ENCODE measurements at regions not wholly inside any gene's neighbourhood (a gene's known extent, or its start where the extent isn't known, plus 50 kb on each side); places are given as distances from the start of the nearest gene placed in this dataset.
"Not testable (repeated sequence)": the region's sequence is repeated elsewhere in the genome, so short reads cannot be mapped to it uniquely, and the experiment has no call there.

DNA sequence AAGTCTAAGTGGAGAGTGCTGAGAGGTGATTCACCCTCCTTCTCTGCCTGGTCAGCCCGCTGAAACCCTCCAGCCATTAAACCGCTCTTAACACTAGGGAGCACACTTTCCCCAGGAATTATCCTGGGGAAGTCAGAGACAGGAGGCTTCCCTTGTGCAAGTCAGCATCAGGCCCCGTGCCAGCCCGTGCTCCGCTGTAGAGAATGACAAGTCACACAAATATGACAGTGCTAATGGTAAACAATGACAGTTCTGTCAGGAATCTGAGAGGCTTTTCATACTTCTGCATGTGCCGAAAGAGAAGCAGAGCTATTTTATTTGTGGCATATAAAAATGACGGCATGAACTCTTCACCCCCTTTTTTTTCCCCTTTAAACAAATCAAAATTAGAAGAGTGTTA, 816.9 kb upstream of the SLC10A2 start:
- DNase-seq (ENCODE audit: low spot score), result no peak

DNA sequence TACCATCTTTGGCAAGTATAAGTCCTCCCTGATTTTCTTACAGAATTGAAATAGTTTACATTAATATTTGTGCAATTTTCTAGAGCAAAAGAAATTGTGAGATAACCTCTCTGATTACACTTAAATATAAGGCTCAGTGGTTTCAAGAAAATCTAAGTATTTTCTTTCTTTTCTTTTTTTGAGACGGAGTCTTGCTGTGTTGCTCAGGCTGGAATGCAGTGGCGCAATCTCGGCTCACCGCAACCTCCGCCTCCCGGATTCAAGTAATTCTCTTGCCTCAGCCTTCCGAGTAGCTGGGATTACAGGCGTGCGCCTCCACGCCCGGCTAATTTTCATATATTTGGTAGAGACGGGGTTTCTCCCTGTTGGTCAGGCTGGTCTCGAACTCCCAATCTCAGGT, 813.9 kb upstream of the SLC10A2 start:
- not testable (repeated sequence) for DNase-seq (ENCODE audit: low spot score)

DNA sequence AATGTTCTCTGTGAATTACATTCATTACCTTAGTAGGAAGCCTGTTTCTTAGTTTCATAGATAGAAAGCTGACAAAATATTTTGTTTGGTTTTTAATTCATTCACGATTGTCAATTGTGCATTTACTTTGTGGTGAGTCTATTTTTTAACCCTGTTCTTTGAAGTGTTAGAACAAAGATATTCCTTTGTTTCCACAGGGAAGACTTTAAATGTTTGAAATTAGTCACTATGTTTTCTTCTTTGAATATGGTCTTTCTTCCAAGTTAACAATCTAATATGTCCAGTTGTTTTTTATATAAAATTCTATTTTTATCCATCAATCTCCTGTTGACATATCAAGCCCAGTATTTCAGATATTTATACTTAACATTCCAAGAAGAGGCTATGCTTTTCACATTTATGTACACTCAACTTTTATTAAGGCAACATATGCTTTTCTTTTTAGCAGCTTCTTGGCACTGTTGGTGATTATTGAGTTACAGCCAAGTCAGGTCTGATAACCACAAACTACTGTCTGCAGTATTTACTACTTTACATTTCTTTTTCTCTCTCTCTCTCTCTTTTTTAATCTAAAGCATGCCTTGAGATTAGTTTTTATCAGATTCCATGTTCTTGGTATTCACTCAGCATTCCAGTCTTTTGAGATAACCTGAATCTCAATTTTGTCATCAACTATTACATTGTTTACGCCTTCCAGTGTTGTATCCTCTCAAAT, 812.8 kb upstream of the SLC10A2 start:
- DNase-seq (ENCODE audit: low spot score), result no peak

DNA sequence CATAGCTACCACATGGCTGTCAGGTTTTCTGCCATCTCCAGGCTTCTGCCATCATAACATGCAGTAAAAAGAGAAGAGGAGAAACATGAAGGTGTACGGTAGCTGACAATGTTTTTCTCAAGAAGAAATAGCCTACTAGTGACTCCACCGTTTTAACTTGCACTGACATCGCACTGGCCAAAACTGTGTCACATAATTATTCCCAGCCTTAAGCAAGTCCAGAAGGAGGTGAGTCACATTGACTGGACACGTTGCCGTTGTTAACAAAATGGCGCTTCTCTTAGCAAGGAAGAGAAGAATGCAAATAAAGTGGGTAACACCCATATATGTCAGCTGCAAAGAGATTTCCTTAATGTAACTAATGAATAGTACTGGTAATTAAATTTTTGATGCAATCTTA, 810.4 kb upstream of the SLC10A2 start:
- no peak for DNase-seq (ENCODE audit: low spot score)

DNA sequence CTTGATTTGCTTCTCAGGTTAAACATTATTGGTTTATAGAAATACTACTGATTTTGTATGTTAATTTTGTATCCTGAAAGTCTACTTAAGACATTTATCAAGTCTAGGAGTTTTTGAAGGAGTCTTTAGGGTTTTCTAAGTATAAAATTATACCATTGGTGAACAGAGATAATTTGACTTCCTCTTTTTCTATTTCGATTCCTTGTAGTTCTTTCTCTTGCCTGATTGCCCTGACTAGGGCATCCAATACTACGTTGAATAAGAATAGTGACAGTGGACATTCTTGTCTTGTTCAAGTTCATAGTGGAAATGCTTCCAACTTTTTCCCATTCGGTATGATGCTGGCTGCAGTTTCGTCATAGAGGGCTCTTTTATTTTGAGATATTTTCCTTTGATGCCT, 807.5 kb upstream of the SLC10A2 start:
- DNase-seq (ENCODE audit: low spot score), result no peak

DNA sequence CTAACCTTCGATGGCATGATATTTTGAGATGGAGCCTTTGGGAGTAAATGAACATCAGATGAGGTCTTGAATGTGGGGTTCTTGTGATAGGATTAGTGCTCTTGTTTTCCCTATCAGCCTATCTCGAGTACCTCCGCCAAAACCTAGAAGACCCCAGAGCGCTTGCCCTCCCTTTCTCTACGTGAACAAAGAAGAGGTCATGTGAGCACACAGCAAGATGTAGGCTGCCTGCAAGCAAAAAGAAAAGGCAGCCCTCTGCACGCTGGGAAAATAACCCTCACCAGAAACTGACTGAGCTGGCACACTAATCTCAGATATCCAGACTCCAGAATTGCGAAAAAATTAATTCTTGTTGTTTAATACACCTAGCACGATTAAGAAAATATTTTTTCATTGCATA, 799.8 kb upstream of the SLC10A2 start:
- DNase-seq (ENCODE audit: low spot score), result no peak

DNA sequence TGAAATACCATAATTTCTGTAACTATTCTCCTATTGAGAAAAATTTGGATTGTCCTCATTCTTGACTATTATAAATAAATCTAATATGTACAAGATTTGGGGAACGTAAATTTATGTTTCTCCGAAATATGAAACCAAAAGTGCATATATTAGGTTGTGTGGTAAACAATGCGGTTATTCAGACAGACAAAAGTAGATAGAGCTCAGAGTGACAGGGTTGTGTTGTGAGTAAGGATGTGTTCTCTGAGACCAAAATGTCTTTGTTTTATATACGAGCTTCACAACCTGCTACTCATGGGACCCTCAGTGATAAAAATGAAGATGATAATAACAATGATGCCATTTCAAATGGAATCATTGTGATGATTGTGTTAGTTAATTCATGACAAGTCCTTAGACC, 796.3 kb upstream of the SLC10A2 start:
- no peak for DNase-seq (ENCODE audit: low spot score)

DNA sequence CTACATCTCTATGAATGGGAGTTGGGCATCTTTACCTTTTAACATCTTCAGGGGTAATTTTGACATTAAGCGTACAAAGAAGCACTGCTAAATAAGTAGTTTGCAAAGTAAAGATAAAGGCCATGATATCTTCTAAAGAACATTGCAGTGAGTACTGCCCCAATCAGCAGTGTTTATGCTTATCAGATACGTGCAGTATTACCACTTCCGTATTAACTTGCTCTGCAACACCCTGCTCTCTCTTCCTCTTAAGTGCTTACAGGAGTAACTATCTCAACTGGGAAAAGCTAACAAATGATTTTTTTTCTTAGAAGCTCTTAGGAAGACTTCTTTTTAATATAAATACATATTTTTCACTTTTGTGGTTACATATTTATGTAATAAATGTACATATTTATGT, 793.7 kb upstream of the SLC10A2 start:
- DNase-seq (ENCODE audit: low spot score), result no peak

DNA sequence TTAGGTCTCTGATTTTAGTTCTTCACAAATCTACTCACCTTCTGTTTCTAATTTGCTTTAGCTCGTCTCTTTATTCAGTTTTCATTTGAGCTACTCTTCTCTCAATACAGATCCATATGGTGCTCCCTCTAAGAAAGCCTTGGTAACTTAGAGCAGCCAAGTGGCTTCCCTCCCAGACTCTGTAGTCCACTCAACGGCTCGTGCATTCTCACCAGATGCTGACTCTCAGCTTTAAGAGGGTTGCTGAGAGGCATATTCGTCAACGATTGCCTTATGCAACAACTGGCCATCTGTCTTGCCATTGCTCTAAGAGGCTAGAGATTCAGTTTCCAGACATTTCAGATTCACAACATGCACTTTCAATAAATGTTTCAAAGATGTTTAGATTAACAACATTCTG, 785.8 kb upstream of the SLC10A2 start:
- DNase-seq (ENCODE audit: low spot score), result no peak

DNA sequence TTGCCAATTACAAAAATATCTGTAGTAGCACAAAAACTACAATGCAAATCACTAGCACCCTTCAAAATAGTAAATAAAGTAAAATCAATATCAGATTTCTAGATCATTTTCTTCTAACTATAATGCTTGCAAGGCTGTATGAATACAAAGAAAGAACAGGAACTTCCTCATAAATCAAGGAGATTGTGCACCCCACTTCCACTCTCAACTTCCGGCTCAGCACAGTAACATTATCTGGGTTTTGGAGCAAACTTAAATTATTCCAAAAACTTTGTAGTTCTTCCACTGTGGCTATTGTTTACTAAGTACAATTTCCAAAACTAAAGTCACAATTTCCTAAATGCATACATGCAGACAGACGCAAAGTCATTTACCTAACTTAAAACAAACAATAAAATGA, 778.3 kb upstream of the SLC10A2 start:
- no peak for DNase-seq (ENCODE audit: low spot score)

DNA sequence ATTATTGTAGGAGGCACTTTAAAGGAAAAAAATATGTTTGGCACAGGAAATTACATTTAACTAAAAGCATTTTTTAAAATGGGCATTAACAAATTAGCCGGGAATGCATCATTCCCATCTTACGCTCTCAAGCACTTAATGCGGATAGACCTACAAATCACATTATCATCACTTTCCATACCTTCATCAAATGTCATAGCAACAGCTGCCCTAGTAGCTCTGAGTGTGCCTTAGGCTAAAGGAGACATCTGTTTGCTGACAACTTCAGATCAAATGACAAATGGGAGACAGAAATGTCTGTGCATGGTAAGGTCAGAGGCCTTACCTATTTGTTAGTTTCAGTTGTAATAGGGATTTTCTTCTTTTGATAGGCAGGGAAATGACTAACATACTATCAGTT, 773.2 kb upstream of the SLC10A2 start:
- DNase-seq (ENCODE audit: low spot score), result no peak

DNA sequence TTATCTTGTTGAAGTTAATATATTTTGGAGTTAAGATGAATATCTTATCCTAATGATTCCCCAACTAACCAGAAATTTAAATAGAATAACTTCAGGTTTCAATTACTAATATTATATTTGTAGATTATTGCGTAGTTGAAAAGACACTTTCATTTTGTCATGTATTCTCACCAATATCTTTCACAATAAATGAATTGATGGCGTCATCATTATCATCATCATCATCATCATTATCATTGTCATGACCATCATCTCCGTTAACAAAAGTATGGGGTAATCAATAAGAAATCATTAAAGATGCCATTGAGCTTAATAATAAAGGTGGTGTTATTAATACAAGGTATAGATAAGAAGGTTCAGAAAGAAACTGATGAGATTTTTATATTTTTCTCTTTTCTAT, 768.8 kb upstream of the SLC10A2 start:
- DNase-seq (ENCODE audit: low spot score), result no peak

DNA sequence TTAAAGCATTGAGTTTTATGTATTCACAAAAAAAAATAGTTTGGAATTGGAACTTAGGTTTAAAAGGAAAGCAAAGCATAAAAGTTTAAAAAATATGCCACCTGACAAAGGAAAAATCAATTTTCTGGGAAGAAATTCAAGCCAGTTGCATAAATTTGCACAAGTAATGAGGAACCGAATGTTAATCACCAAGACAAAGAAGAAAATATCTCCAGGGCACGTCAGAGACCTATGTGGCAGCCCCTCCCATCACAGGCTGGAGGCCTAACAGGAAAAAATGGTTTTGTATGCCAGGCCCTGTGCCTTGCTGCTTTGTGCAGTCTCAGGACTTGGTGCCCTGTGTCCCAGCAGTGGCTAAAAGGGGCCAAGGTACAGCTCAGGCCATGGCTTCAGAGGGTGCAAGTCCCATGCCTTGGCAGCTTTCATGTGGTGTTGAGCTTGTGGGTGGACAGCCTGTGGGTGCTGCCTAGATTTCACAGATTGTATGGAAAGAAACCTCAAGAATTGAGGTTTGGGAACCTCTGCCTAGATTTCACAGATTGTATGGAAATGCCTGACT, 767.2 kb upstream of the SLC10A2 start:
- DNase-seq (ENCODE audit: low spot score), result no peak

DNA sequence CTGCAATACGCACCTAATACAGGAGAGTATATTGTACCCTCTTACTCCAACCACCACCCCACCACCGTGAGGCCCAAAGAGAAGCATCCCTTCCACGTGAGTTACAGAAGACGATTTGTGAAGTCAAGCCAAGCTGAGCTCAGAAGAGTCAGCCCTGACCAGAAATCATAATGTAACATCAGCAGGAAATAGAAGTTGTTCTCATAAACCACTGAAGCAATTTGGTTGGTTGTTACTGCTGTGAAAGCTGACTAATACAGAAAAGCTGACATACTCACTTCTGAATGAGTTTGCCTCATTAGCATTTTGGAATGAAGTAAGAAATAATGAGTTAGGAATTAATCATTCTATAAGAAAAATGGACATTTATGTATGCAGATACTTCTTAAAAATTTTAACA, 749.4 kb upstream of the SLC10A2 start:
- DNase-seq (ENCODE audit: low spot score), result no peak

DNA sequence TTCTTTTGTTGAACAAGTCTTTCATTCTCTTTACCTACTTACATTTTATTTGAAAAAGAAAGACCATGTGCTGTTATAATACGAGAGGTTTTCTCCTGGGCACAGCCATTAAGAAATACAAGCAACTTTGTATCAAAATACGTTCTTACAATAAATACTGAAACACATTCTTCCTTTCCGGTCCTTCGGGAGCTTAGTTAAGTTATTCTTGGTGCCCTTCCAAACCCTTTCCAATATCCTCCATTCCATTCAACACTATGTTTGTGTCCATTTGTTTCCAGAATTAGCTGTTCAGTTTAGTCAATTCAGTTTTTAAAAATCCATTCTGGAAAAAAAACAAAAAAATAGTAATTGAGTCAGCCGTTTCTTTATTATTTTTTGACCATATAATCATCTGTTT, 746.8 kb upstream of the SLC10A2 start:
- no peak for DNase-seq (ENCODE audit: low spot score)

DNA sequence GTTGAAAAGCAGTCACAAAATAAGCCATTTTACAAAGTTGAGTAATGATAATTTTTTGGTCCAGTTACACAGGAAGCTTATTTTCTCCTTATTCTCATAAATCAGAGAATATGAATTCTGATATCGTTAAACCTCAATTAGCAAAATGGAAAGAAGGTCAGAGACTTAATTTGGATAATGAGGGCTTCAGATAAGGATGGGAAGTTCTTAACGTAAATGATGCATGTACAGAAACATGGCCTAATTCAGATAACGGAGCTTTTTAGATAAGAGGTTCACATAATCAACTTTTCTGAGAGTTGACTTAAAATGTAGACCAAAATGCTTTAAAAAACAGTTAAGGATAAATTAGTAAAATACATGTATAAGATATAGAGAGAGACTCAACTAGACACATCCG, 746.3 kb upstream of the SLC10A2 start:
- DNase-seq (ENCODE audit: low spot score), result no peak

DNA sequence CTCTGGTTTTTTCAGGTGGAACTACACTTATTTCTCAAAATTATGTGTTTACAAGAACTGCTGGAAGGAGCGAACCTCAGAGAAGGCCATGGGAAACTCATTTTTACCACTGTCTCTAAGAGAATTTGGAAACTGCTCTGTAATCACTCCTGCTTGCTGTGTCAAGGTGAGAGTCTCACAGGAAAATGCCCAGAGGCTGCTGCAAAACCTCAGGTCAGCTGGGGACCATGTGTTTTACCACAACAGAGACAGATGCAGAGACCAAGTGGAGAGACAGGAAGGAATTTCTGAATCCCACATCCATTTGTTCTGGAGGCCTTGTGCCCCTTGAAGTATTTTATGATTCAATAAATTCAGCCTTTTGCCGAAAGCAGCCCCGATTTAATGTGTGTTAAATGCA, 743.8 kb upstream of the SLC10A2 start:
- no peak for DNase-seq (ENCODE audit: low spot score)

DNA sequence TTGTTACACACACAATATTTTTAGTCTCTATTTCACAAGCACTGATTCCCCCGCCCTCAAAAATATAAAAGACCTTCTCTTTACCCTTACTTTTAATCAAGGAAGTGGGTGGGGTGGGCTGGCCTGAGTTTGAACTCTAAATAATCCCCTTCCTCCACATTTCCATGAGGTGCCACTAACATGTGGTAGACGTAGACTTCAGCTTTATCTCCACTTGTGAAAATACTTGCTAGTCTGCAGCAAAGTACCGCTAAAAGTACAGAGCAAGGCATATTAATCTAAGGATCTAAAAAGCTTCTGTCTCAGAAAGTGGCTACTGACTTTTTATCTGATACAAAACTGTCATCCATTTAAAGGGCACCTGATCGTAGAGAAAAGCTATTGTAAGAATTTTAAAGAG, 739.6 kb upstream of the SLC10A2 start:
- no peak for DNase-seq (ENCODE audit: low spot score)

DNA sequence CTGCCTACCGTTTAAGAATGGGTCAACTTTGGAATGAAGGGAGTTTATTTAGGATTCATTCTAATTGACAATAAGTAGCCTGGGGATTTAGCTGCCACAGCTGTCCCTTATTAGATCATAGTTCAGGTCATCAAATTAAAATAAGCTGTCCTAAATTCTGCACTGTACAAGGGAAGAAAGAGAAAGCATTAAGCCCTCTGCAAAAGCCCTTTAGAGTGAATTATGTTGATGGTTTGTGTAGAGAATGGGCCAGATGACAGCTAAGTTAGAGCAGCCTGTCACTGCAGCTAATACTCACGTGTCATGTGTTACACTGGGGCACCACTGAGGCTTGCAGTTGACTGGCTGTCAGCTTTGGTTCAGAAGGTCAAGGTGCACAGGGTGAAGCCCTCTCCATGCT, 737.1 kb upstream of the SLC10A2 start:
- no peak for DNase-seq (ENCODE audit: low spot score)

DNA sequence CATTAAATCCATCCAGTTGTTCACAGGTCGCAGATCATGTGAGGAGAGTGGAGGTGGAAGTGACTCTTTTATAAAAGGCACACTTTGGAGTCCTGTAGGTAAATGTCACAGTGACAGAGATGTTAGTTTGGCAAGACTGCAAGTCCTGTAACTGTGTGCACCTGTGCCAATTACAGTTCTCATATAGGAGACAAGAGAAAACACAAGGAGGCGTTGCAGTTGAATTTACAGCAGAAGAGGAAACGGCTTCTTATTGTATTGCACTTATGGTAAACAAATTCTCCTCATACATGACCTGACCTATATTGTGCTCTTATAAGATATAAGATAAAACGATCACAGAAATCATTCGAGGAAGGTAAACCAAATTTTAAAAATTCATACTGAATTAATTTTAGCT, 732.8 kb upstream of the SLC10A2 start:
- no peak for DNase-seq (ENCODE audit: low spot score)

DNA sequence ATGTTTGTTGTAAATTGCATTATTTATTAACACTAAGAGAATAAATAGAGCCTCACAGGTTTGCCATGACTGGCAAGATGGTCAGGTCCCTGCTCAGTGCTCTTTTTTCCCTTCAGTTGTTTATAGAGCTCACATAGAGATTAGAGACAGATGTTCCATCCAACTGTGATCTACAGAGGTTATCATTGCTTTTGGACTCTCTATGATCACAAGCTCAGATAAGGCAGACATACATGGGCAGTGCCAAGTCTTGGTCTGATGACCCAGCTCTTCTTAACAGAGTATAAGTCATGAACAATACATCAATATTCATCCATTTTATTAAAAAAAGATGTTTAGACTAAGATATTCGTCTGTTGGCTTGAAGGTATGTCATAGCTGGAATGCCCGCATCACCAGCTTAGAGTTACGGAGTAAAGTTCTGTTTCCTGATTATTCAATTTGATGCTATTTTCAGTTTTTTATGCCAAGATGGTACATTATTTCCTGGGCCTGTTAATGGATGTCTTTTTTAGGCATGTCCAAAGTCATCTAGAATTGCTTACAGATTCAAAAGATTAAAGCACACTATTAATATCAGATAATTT, 729.8 kb upstream of the SLC10A2 start:
- no peak for DNase-seq (ENCODE audit: low spot score)

DNA sequence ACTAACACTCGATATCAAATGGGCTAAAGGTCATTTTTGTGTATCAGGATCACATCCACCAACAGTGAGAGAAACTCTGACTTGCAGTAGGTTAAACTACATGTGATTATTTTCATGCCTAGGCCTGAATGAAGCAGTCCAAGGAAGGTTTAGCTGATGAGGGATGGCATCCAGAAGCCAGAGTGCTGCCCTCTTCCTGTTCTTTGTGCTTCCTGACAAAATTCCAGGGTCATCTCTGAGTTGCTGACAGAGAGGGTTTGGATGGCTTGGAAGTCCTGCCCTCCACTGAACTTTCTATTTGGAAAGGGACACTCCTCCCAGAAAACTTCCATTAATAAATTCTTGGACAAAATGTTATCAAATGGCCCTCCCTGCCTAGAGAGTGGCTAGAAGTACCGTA, 728.3 kb upstream of the SLC10A2 start:
- DNase-seq (ENCODE audit: low spot score), result no peak

DNA sequence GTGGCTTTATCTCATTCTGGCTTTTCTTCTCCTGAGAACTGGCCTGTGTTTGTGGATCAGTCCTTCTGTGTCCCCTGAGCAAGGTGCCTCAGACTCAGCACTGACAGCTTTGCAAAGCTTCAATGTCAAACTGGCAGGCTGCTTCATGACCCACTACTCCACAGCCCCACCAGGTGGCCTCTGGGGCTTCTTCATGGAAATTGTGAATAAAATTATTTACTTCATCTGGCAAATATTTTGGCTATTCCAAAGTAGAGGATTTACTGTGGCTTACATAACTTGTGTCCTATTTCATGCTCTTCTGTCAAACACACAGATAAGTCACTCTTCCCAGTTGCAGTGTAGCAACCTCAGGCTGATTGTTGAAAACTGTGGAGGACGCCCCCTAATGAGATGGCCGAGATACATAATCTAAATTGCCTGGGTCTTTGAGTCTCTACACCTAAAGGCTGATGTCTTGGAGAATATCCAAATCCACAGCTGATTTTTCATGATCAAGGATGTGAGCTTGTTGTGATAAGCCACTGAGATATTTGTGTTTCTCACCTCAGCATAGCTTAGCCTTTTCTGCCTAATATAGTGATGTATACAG, 721.9 kb upstream of the SLC10A2 start:
- DNase-seq (ENCODE audit: low spot score), result no peak

DNA sequence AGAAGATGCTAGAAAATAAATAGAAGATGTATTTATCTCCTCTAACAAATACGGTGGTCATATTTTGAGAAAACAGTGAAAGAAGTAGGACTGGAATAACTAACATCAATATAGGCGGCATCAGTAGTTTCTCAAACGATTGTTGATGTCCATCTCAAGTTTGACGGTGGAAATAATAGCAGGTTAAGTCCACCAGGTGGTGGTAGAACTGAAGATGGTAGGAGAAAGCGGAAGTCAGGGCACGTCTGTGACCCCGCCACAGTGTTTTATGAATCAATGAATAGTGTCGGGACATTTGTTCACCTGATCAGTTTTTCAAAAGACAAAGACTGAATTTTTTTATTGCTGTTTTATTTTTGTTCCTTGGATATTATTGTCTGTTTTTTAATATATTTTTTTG, 706.4 kb upstream of the SLC10A2 start:
- DNase-seq (ENCODE audit: low spot score), result no peak
